PC-3 (cell line): ENCODE measurements at regions not wholly inside any gene's neighbourhood (a gene's known extent, or its start where the extent isn't known, plus 50 kb on each side); places are given as distances from the start of the nearest gene placed in this dataset.

ENCODE experiments used
- ATAC-seq: fragments of 200-7000 bp; cut with Tn5 transposase; 2 replicates; pipeline ENCODE4 v1.9.1; 2020; ENCODE audit warnings: mild to moderate bottlenecking, moderate library complexity
- BruUV-seq: library from RNA; stranded (reverse); fragments of 400-500 nt; replicated peaks from 2 replicates; lab custom pipeline; 2021; lab: Mats Ljungman, UMichigan
- CTCF ChIA-PET: fragments of 300-600 bp; sonication (Branson Sonifier 250); formaldehyde crosslinking; loops from one replicate; lab custom pipeline; 2022; ENCODE audit warnings: antibody characterized with exemption; lab: Charles Lee
- POLR2A ChIA-PET: fragments of 300-600 bp; sonication (Branson Sonifier 250); formaldehyde crosslinking; loops from one replicate; lab custom pipeline; 2022; ENCODE audit warnings: antibody characterized with exemption; ENCODE audit not compliant: unreplicated experiment; lab: Charles Lee
- DNase-seq: peaks from one replicate; pipeline ENCODE4 v3.0.0-alpha.2; 2015
- H2AFZ ChIP-seq: fragments of 300-600 bp; sonication (generic); 2 replicates; pipeline ENCODE4 v1.6.0; 2016; ENCODE audit warnings: antibody characterized with exemption, low read length
- H3F3A ChIP-seq: fragments of 300-600 bp; sonication (generic); one replicate; pipeline ENCODE4 v1.6.0; 2017; ENCODE audit warnings: antibody characterized with exemption, low read length, control low read depth, mild to moderate bottlenecking; ENCODE audit not compliant: unreplicated experiment
- H3K27ac ChIP-seq: fragments of 300-600 bp; sonication (generic); 2 replicates; pipeline ENCODE4 v1.5.1; 2016; ENCODE audit warnings: mild to moderate bottlenecking, low read length
- H3K27me3 ChIP-seq: fragments of 300-600 bp; sonication (generic); 2 replicates; pipeline ENCODE4 v1.6.1; 2016; ENCODE audit warnings: low read length, mixed read lengths
- H3K36me3 ChIP-seq: fragments of 300-600 bp; sonication (generic); 2 replicates; pipeline ENCODE4 v1.6.1; 2016; ENCODE audit warnings: low read depth, mixed run types, low read length, mixed read lengths
- H3K4me1 ChIP-seq: fragments of 300-600 bp; sonication (generic); 2 replicates; pipeline ENCODE4 v1.5.1; 2016; ENCODE audit warnings: low read length; ENCODE audit not compliant: insufficient read depth
- H3K4me2 ChIP-seq: fragments of 300-600 bp; sonication (generic); 2 replicates; pipeline ENCODE4 v1.6.0; 2016; ENCODE audit warnings: low read length
- H3K4me3 ChIP-seq: fragments of 300-600 bp; sonication (generic); 2 replicates; pipeline ENCODE4 v1.5.1; 2016; ENCODE audit warnings: mild to moderate bottlenecking, low read length, mixed read lengths
- H3K79me2 ChIP-seq: fragments of 300-600 bp; sonication (generic); 2 replicates; pipeline ENCODE4 v1.6.1; 2017; ENCODE audit warnings: low read length, mixed read lengths
- H3K9ac ChIP-seq: fragments of 300-600 bp; sonication (generic); 2 replicates; pipeline ENCODE4 v1.6.0; 2016; ENCODE audit warnings: mild to moderate bottlenecking, low read length
- H3K9me2 ChIP-seq: fragments of 300-600 bp; sonication (generic); replicated peaks from 2 replicates; pipeline ENCODE4 v1.6.1; 2016; ENCODE audit warnings: mixed run types, low read length, mixed read lengths
- H3K9me3 ChIP-seq: fragments of 300-600 bp; sonication (generic); 2 replicates; pipeline ENCODE4 v1.6.1; 2016; ENCODE audit warnings: low read length, mixed read lengths
- H4K20me1 ChIP-seq: fragments of 300-600 bp; sonication (generic); 2 replicates; pipeline ENCODE4 v1.6.1; 2016; ENCODE audit warnings: low read length, mixed read lengths
- EZH2 ChIP-seq: fragments of 300-600 bp; sonication (generic); IDR thresholded peaks from one replicate; pipeline ENCODE4 v1.6.1; 2017; ENCODE audit warnings: antibody characterized with exemption, mild to moderate bottlenecking, low read length; ENCODE audit not compliant: unreplicated experiment
- EZH2phosphoT487 ChIP-seq: fragments of 300-600 bp; sonication (generic); IDR thresholded peaks from 2 replicates; pipeline ENCODE4 v1.6.1; 2018; ENCODE audit warnings: mild to moderate bottlenecking, antibody characterized with exemption, low read length, borderline replicate concordance
- intact Hi-C: fragments of 100-400 bp; cut with micrococcal nuclease; formaldehyde crosslinking; loops from 2 replicates; pipeline ENCODE4 v1.9.0; 2023
- TF ChIP-seq, protein P1 (sequence below): fragments of 300-600 bp; sonication (generic); conservative IDR thresholded peaks from 2 replicates; pipeline ENCODE4 v1.5.1; 2017; ENCODE audit warnings: antibody characterized with exemption, low read depth, mild to moderate bottlenecking, low read length

- DNase-seq (peak; percentile 83), ATAC-seq (peak; percentile 78)
- intact Hi-C loops = loop anchor here (1.0 to 5.0 kb wide), 4 partner anchors 113 to 1112 kb away; no protein-coding TSS in a partner anchor
- H3K4me2 ChIP-seq = peak overlapping the region; percentile 65
- no peak for TF ChIP-seq EZH2phosphoT487
- TF ChIP-seq, protein P1, sequence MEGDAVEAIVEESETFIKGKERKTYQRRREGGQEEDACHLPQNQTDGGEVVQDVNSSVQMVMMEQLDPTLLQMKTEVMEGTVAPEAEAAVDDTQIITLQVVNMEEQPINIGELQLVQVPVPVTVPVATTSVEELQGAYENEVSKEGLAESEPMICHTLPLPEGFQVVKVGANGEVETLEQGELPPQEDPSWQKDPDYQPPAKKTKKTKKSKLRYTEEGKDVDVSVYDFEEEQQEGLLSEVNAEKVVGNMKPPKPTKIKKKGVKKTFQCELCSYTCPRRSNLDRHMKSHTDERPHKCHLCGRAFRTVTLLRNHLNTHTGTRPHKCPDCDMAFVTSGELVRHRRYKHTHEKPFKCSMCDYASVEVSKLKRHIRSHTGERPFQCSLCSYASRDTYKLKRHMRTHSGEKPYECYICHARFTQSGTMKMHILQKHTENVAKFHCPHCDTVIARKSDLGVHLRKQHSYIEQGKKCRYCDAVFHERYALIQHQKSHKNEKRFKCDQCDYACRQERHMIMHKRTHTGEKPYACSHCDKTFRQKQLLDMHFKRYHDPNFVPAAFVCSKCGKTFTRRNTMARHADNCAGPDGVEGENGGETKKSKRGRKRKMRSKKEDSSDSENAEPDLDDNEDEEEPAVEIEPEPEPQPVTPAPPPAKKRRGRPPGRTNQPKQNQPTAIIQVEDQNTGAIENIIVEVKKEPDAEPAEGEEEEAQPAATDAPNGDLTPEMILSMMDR = peak; percentile 82
- no peak for TF ChIP-seq EZH2
- no peaks in the 10 kb centered on the region for H3K9me3 ChIP-seq
- H3K9me2 ChIP-seq = no peaks in the 10 kb centered on the region
- H3K4me1 ChIP-seq = no peaks in the 10 kb centered on the region
- CTCF ChIA-PET = interaction anchor here (0.6 kb wide), 2 partner anchors 307 to 1448 kb away, joined by 3 to 4 read pairs; no protein-coding TSS in a partner anchor
- H3K79me2 ChIP-seq = no peaks in the 10 kb centered on the region
- no peaks in the 10 kb centered on the region for H3F3A ChIP-seq
- H3K36me3 ChIP-seq = no peaks in the 10 kb centered on the region
- H3K27ac ChIP-seq = no peak overlapping the region
- POLR2A ChIA-PET = no interaction called here
- H4K20me1 ChIP-seq = no peaks in the 10 kb centered on the region
- H3K27me3 ChIP-seq = peaks cover 24% of the 10 kb centered on the region; the same call in 1 of the 2 replicates
- peak overlapping the region; percentile 51 for H2AFZ ChIP-seq
- no TSS peak for BruUV-seq
- peak overlapping the region; percentile 18; the same call in 1 of the 2 replicates for H3K4me3 ChIP-seq
- no peak overlapping the region for H3K9ac ChIP-seq
Measured at GRCh38 chr14:37903343-37904191, 304.1 kb upstream of the SSTR1 start.

DNA sequence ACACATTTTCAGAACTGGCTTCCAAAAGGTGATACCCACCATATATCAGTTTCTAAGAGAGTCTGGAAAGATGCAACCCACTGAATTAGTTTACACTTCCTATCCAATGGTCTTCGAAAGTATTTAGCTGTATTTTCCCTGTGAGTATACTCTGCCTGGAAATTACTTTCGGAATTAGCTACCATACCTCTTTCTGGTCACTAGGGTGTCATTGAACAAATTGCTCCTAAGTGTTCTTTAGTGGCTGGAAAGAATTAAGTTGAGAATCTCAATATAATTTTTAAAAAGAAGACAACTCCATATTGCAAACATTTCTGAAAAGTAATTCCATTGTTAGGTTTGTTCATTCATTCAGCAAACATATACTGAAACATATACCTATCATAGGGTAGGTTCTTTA, 283.1 kb upstream of the SSTR1 start:
- H3K9ac ChIP-seq = no peak overlapping the region
- intact Hi-C loops = no loop called here
- H2AFZ ChIP-seq = no peak overlapping the region
- no peaks in the 10 kb centered on the region for H3K9me2 ChIP-seq
- H4K20me1 ChIP-seq = no peaks in the 10 kb centered on the region
- CTCF ChIA-PET = no interaction called here
- H3F3A ChIP-seq = no peaks in the 10 kb centered on the region
- H3K79me2 ChIP-seq = no peaks in the 10 kb centered on the region
- H3K4me1 ChIP-seq = no peaks in the 10 kb centered on the region
- no peak overlapping the region for H3K4me2 ChIP-seq
- DNase-seq (no peak), ATAC-seq (no peak)
- POLR2A ChIA-PET = no interaction called here
- TF ChIP-seq EZH2 (no peak), EZH2phosphoT487 (no peak)
- TF ChIP-seq, protein P1 = no peak
- no peak overlapping the region for H3K27ac ChIP-seq
- H3K36me3 ChIP-seq = no peaks in the 10 kb centered on the region
- peaks cover 26% of the 10 kb centered on the region for H3K27me3 ChIP-seq
- H3K4me3 ChIP-seq = no peak overlapping the region
- BruUV-seq = no TSS peak
- H3K9me3 ChIP-seq = no peaks in the 10 kb centered on the region

GRCh38 chr14:37932008-37932407, 275.7 kb upstream of the SSTR1 start:
- Histone ChIP-seq H3K9ac (no peak overlapping the region), H2AFZ (no peak overlapping the region)
- BruUV-seq = no TSS peak

More at GRCh38 chr14:37932008-37932407, 275.7 kb upstream of the SSTR1 start:
- H3K79me2 ChIP-seq = no peaks in the 10 kb centered on the region
- no peaks in the 10 kb centered on the region for H3K4me1 ChIP-seq
- POLR2A ChIA-PET = no interaction called here
- no peak overlapping the region for H3K4me3 ChIP-seq
- DNase-seq (no peak), ATAC-seq (no peak)
- no peak overlapping the region for H3K27ac ChIP-seq
- intact Hi-C loops = no loop called here
- no peaks in the 10 kb centered on the region for H3F3A ChIP-seq
- H4K20me1 ChIP-seq = no peaks in the 10 kb centered on the region
- CTCF ChIA-PET = no interaction called here
- no peaks in the 10 kb centered on the region for H3K9me2 ChIP-seq
- no peaks in the 10 kb centered on the region for H3K9me3 ChIP-seq
- TF ChIP-seq, protein P1 = no peak
- TF ChIP-seq EZH2phosphoT487 (no peak), EZH2 (no peak)
- H3K36me3 ChIP-seq = no peaks in the 10 kb centered on the region
- no peak overlapping the region for H3K4me2 ChIP-seq
- H3K27me3 ChIP-seq = peaks cover 17% of the 10 kb centered on the region
